ENCODE measurements at regions not wholly inside any gene's neighbourhood (a gene's known extent, or its start where the extent isn't known, plus 50 kb on each side); places are given as distances from the start of the nearest gene placed in this dataset.

DNA sequence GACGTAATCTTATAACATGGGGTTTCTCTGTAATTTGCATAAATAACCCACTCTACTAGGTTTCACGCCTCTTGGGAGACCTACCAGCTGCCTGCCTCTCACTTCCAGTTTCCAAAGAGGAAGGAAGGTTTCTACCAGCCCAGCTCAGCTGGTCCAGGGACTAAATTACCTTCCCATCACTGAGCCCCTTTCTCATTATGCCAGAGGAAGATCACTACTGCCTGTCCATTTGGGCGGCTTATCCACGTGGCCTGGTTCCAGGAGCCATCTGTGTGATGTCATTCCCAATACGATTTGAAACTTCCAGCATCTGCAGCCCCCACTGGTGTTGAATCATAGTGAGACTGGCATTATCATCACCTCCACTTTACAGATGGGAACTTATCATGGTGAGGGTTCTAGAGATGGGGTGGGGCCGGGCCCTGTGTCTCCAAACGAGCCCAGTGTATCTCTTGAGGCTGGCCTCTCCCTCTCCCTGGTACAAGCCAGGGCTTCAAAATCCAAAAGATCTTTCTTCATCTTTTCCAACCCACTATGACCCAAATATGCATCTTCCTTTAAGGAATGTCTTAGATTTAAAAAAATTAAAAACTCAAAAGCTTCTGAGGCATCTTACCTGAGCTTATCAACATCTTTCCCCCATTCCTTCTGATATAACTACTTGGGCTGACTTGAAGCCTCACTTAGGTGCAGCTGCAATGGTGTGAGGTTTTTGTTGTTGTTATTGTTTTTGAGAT, 140.8 kb downstream of the DDX1 start:
- Histone ChIP-seq H3K27ac (replicated peaks) (no peak overlapping the region), H3K4me3 (replicated peaks; ENCODE audit: insufficient read depth, low read length) (no peak overlapping the region), H3K27me3 (ENCODE audit: insufficient read depth, poor library complexity, severe bottlenecking) (peaks cover 3% of the 10 kb centered on the region)
- TF ChIP-seq, protein P1, sequence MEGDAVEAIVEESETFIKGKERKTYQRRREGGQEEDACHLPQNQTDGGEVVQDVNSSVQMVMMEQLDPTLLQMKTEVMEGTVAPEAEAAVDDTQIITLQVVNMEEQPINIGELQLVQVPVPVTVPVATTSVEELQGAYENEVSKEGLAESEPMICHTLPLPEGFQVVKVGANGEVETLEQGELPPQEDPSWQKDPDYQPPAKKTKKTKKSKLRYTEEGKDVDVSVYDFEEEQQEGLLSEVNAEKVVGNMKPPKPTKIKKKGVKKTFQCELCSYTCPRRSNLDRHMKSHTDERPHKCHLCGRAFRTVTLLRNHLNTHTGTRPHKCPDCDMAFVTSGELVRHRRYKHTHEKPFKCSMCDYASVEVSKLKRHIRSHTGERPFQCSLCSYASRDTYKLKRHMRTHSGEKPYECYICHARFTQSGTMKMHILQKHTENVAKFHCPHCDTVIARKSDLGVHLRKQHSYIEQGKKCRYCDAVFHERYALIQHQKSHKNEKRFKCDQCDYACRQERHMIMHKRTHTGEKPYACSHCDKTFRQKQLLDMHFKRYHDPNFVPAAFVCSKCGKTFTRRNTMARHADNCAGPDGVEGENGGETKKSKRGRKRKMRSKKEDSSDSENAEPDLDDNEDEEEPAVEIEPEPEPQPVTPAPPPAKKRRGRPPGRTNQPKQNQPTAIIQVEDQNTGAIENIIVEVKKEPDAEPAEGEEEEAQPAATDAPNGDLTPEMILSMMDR (IDR thresholded peaks at IDR 0.05; ENCODE audit: insufficient read depth, low read length) = no peak
- no peak for TF ChIP-seq GABPA (IDR thresholded peaks at IDR 0.05; ENCODE audit: low read depth)
- TF ChIP-seq, protein P2, sequence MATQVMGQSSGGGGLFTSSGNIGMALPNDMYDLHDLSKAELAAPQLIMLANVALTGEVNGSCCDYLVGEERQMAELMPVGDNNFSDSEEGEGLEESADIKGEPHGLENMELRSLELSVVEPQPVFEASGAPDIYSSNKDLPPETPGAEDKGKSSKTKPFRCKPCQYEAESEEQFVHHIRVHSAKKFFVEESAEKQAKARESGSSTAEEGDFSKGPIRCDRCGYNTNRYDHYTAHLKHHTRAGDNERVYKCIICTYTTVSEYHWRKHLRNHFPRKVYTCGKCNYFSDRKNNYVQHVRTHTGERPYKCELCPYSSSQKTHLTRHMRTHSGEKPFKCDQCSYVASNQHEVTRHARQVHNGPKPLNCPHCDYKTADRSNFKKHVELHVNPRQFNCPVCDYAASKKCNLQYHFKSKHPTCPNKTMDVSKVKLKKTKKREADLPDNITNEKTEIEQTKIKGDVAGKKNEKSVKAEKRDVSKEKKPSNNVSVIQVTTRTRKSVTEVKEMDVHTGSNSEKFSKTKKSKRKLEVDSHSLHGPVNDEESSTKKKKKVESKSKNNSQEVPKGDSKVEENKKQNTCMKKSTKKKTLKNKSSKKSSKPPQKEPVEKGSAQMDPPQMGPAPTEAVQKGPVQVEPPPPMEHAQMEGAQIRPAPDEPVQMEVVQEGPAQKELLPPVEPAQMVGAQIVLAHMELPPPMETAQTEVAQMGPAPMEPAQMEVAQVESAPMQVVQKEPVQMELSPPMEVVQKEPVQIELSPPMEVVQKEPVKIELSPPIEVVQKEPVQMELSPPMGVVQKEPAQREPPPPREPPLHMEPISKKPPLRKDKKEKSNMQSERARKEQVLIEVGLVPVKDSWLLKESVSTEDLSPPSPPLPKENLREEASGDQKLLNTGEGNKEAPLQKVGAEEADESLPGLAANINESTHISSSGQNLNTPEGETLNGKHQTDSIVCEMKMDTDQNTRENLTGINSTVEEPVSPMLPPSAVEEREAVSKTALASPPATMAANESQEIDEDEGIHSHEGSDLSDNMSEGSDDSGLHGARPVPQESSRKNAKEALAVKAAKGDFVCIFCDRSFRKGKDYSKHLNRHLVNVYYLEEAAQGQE (IDR thresholded peaks at IDR 0.05; ENCODE audit: insufficient replicate concordance, low read depth) = no peak
- TF ChIP-seq POLR2AphosphoS5 (IDR thresholded peaks at IDR 0.05; ENCODE audit: low read depth) = no peak
- no peak for TF ChIP-seq SPI1 (IDR thresholded peaks at IDR 0.05; ENCODE audit: borderline replicate concordance, low read depth)
- DNase-seq (ENCODE audit: low read depth in 1 of 2, low spot score in 1 of 2) = no peak

DNA sequence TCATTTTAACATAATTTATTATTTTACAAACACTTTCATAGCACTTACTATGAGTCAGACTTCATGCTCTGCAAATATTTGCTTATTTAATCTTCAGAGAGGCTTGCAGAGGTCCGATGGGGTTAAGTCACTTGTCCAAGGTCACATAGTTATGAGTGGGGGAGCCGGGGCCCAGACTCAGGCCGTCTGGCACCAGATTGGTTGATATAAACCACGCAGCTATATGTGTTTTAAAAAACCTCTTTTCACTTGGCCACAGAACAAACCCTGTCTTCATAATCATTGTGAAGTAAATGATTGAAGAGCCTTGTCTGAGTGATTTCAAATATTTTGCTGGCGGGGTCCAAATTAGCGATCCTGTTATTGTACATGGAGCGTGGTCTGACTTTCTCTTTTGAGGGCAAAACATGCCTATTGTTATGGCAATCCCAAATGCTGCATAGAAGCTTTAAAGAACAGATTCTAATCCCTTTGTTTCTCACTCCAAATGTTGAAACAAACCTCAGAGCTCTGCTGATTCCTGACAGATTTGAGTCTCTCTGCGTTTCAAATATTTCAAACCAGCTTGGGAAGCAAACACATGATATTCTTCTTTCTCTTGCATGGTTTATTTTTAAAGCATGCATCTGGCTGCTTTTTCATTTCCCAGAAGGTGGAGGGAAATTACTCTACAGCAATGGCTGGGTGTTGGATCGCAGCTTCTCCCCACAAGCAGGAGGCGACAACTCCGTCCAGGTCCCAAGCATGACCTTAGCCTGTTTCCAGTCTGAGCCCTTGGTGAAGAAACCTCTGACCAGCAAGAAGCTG, 142.4 kb downstream of the DDX1 start:
- no peak for DNase-seq (ENCODE audit: low read depth in 1 of 2, low spot score in 1 of 2)
- Histone ChIP-seq H3K27me3 (ENCODE audit: insufficient read depth, poor library complexity, severe bottlenecking) (peaks cover 3% of the 10 kb centered on the region), H3K4me3 (replicated peaks; ENCODE audit: insufficient read depth, low read length) (no peak overlapping the region), H3K27ac (replicated peaks) (no peak overlapping the region)
- TF ChIP-seq SPI1 (IDR thresholded peaks at IDR 0.05; ENCODE audit: borderline replicate concordance, low read depth) = no peak
- TF ChIP-seq, protein P1 (IDR thresholded peaks at IDR 0.05; ENCODE audit: insufficient read depth, low read length) = no peak

DNA sequence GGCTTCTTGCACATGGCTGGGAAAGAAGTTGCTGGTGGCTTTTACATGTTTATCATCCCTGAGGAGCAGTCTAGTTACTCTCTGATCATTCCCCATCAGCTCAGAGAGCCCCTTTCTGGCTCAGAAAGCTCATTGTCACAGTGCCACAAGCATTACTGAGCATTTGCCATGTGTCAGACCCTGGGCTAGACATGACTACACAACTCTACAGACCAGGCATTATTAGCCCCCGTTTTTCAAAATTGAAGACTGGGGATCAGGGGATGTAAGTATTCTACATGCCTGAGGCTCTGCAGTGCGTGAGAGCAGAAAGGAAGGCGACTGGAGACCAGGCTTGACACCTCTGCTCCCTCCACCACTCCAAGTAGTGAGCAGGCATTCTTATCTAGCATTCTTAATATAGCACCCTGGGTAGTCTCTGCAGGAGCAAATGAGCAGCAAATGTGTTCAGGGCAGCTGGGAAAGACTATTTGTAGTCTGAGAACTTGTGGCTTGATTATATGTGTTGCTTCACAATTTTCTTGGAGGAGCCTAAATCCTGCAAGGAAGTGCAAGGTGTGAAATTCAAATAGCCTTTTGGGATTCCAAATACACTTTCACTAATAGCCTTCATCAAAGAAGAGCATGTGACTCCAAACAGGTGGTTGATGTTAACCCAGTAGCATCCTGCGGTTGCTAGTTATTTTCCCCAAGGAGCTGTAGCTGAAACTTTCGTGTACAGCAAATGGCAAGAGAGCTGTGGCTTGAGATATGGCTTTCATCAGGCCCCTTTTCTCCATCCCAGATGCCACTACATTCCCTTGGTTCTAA, 143.2 kb downstream of the DDX1 start:
- H3K27ac ChIP-seq (replicated peaks) = no peak overlapping the region
- H3K4me3 ChIP-seq (replicated peaks; ENCODE audit: insufficient read depth, low read length) = no peak overlapping the region
- H3K27me3 ChIP-seq (ENCODE audit: insufficient read depth, poor library complexity, severe bottlenecking) = peaks cover 3% of the 10 kb centered on the region
- TF ChIP-seq, protein P1 (IDR thresholded peaks at IDR 0.05; ENCODE audit: insufficient read depth, low read length) = no peak
- TF ChIP-seq GABPA (IDR thresholded peaks at IDR 0.05; ENCODE audit: low read depth) (no peak), SPI1 (IDR thresholded peaks at IDR 0.05; ENCODE audit: borderline replicate concordance, low read depth) (no peak), POLR2AphosphoS5 (IDR thresholded peaks at IDR 0.05; ENCODE audit: low read depth) (no peak)
- TF ChIP-seq, protein P2 (IDR thresholded peaks at IDR 0.05; ENCODE audit: insufficient replicate concordance, low read depth) = no peak
- no peak for DNase-seq (ENCODE audit: low read depth in 1 of 2, low spot score in 1 of 2)

Measured in HL-60 (cell line).